CD14-positive monocyte (primary cell): ENCODE measurements at regions not wholly inside any gene's neighbourhood (a gene's known extent, or its start where the extent isn't known, plus 50 kb on each side); places are given as distances from the start of the nearest gene placed in this dataset.
A peak's percentile ranks its signal among the peaks of the same experiment; 100 is the strongest.

Experiments
- DNase-seq, 3 donors: peaks; one replicate each; pipeline ENCODE4 v3.0.0-alpha.2; 2011 to 2022
- H2AFZ ChIP-seq: 2 replicates; pipeline ENCODE4 v1.6.0; 2012; ENCODE audit warnings: mild to moderate bottlenecking, low read depth, low read length, inconsistent platforms; ENCODE audit not compliant: insufficient read depth, poor library complexity, severe bottlenecking
- H3K27ac ChIP-seq, 2 donors: 1 replicate in 1 of 2; 2 replicates in 1 of 2; pipeline ENCODE4 v1.5.1; 2012 to 2013; ENCODE audit warnings: low read length in 2 of 2, control low read depth in 1 of 2, inconsistent platforms in 1 of 2, low read depth in 1 of 2, mild to moderate bottlenecking in 1 of 2
- H3K27me3 ChIP-seq, 2 donors: one replicate each; pipeline versions ENCODE4 v1.6.0 to v1.6.1; 2011 to 2013; ENCODE audit warnings: low read length in 2 of 2; ENCODE audit not compliant: control insufficient read depth in 2 of 2, insufficient read depth in 2 of 2
- H3K36me3 ChIP-seq, 2 donors: replicated peaks in 1 of 2; 1 replicate in 1 of 2; 2 replicates in 1 of 2; pipeline versions ENCODE4 v1.5.1 to v1.6.1; 2012 to 2013; ENCODE audit warnings: low read length in 2 of 2, control low read depth in 1 of 2, inconsistent platforms in 1 of 2, mild to moderate bottlenecking in 1 of 2; ENCODE audit not compliant: insufficient read depth in 2 of 2, control insufficient read depth in 1 of 2
- H3K4me1 ChIP-seq, 2 donors: 1 replicate in 1 of 2; 2 replicates in 1 of 2; pipeline versions ENCODE4 v1.5.1 to v1.6.1; 2012 to 2013; ENCODE audit warnings: low read length in 2 of 2, control low read depth in 1 of 2, inconsistent platforms in 1 of 2, mild to moderate bottlenecking in 1 of 2, moderate library complexity in 1 of 2; ENCODE audit not compliant: insufficient read depth in 2 of 2, control insufficient read depth in 1 of 2
- H3K4me2 ChIP-seq: replicated peaks from 2 replicates; pipeline ENCODE3; 2012; ENCODE audit warnings: low read length, moderate library complexity, mild to moderate bottlenecking; ENCODE audit not compliant: poor library complexity, severe bottlenecking; ENCODE audit errors: extremely low read depth
- H3K4me3 ChIP-seq, 3 experiments: fragments of 200-600 bp in 1 of 3; sonication (generic) in 1 of 3; replicated peaks in 1 of 3; 1 replicate in 2 of 3; 2 replicates in 1 of 3; pipeline ENCODE4 v1.5.1; 2011 to 2013; ENCODE audit warnings: low read length in 3 of 3, mild to moderate bottlenecking in 3 of 3, control low read depth in 2 of 3, low read depth in 2 of 3, inconsistent platforms in 1 of 3, moderate library complexity in 1 of 3
- H3K79me2 ChIP-seq: 2 replicates; pipeline ENCODE4 v1.6.0; 2012; ENCODE audit warnings: mild to moderate bottlenecking, control low read depth, inconsistent platforms, low read length, moderate library complexity; ENCODE audit not compliant: insufficient read depth
- H3K9ac ChIP-seq: 2 replicates; pipeline ENCODE4 v1.6.0; 2017; ENCODE audit warnings: low read length, mild to moderate bottlenecking; ENCODE audit not compliant: insufficient read depth, poor library complexity, severe bottlenecking
- H3K9me3 ChIP-seq, 2 donors: replicated peaks in 1 of 2; 1 replicate in 1 of 2; 2 replicates in 1 of 2; pipeline versions ENCODE4 v1.5.1 to v1.6.1; 2012 to 2013; ENCODE audit warnings: low read length in 2 of 2, control low read depth in 1 of 2; ENCODE audit not compliant: control insufficient read depth in 1 of 2, insufficient read depth in 1 of 2
- H4K20me1 ChIP-seq: 2 replicates; pipeline ENCODE4 v1.6.0; 2012; ENCODE audit warnings: mild to moderate bottlenecking, low read length, control low read depth, moderate library complexity; ENCODE audit not compliant: insufficient read depth
- H3K27ac Mint-ChIP-seq, 7 donors: one replicate each; pipeline ENCODE4 v1.8.0; 2020; ENCODE audit warnings: mild to moderate bottlenecking in 7 of 7, mixed read lengths in 7 of 7, moderate library complexity in 6 of 7, inconsistent platforms in 2 of 7
- H3K27me3 Mint-ChIP-seq, 3 donors: one replicate each; pipeline ENCODE4 v1.8.0; 2021 to 2022; ENCODE audit warnings: low read depth in 3 of 3, mild to moderate bottlenecking in 3 of 3, mixed read lengths in 3 of 3, moderate library complexity in 3 of 3, inconsistent platforms in 1 of 3
- H3K36me3 Mint-ChIP-seq, 2 donors: one replicate each; pipeline ENCODE4 v1.8.0; 2020; ENCODE audit warnings: mixed read lengths in 2 of 2, inconsistent platforms in 1 of 2, mild to moderate bottlenecking in 1 of 2
- H3K4me1 Mint-ChIP-seq: one replicate; pipeline ENCODE4 v1.8.0; 2020; ENCODE audit warnings: mild to moderate bottlenecking, mixed read lengths
- H3K4me3 Mint-ChIP-seq, 2 donors: one replicate each; pipeline ENCODE4 v1.8.0; 2020; ENCODE audit warnings: mild to moderate bottlenecking in 2 of 2, mixed read lengths in 2 of 2, moderate library complexity in 1 of 2
- H3K9me3 Mint-ChIP-seq, 7 donors: one replicate each; pipeline ENCODE4 v1.8.0; 2020 to 2022; ENCODE audit warnings: mixed read lengths in 7 of 7, mild to moderate bottlenecking in 6 of 7, moderate library complexity in 6 of 7, inconsistent platforms in 2 of 7
- CTCF ChIP-seq: fragments of 200-600 bp; IDR thresholded peaks from one replicate; pipeline ENCODE4 v1.8.0; 2022; ENCODE audit warnings: antibody characterized with exemption, mild to moderate bottlenecking
- WGBS: methylation state at CpG from one replicate; pipeline ENCODE4 v1.1.5; 2013; ENCODE audit warnings: missing lambda C conversion rate; ENCODE audit not compliant: insufficient coverage; 5-methylcytosine and 5-hydroxymethylcytosine counted together
- intact Hi-C, 2 donors: fragments of 100-400 bp; cut with micrococcal nuclease; formaldehyde crosslinking; loops; one replicate each; pipeline versions ENCODE4 v1.15.0 to v1.15.1; 2023

DNA sequence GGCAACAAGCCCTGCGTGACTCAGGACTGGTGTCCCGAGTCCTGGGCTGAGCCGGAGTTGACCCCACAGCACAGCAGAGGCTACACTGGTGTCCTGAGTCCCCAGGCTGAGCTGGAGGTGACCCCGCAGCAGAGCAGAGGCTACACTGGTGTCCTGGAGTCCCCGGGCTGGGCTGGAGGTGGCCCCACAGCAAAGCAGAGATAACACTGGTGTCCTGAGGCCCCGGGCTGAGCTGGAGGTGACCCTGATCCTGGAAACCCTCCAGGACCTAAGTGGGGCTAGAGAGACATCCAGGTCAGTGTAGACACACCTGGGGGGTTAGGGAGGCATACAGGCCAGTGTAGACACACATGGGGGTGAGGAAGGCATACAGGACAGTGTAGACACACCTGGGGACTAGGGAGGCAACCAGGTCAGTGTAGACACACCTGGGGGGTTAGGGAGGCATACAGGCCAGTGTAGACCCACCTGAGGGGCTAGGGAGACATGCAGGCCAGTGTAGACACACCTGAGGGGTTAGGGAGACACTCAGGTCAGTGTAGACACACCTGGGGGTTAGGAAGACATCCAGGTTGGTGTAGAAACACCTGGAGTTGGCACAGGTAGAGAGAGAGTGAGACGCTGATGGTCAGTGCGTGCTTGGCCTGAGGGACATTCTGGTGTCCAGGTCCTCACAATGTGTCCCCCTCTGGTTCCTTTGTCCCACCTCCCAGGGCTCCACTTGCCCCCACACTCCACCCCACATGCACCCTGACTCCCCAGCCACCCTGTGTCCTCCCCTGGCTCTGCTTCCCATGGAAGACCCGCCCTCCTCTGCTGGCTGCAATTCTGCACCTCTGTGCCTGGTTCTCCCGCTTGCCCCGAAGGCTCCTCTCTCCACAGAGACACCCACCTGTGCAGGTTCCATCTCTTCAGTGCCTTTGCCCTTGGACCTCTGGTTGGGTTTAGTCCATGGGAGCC, 321.6 kb upstream of the SFSWAP start:
- H3K27ac Mint-ChIP-seq, result peak overlapping the region in 2 of 7 donors; percentile 14 to 21
- H3K36me3 Mint-ChIP-seq, result no peaks in the 10 kb centered on the region
- H3K27me3 Mint-ChIP-seq, result peaks cover 4 to 7% (median 5%) of the 10 kb centered on the region in 3 donors
- WGBS, result 92% methylated on average over 7 of the region's 11 CpGs
- no peak overlapping the region for H3K4me3 Mint-ChIP-seq
- Histone ChIP-seq H3K9ac (no peak overlapping the region), H2AFZ (no peak overlapping the region), H3K4me1 (no peaks in the 10 kb centered on the region), H3K4me3 (no peak overlapping the region), H4K20me1 (no peaks in the 10 kb centered on the region), H3K27ac (no peak overlapping the region), H3K36me3 (no peaks in the 10 kb centered on the region), H3K27me3 (no peaks in the 10 kb centered on the region), H3K79me2 (no peaks in the 10 kb centered on the region), H3K9me3 (no peaks in the 10 kb centered on the region), H3K4me2 (no peak overlapping the region)
- DNase-seq, result no peak
- no peaks in the 10 kb centered on the region for H3K9me3 Mint-ChIP-seq
- no peaks in the 10 kb centered on the region for H3K4me1 Mint-ChIP-seq
- intact Hi-C loops, result no loop called here
- TF ChIP-seq CTCF, result no peak

DNA sequence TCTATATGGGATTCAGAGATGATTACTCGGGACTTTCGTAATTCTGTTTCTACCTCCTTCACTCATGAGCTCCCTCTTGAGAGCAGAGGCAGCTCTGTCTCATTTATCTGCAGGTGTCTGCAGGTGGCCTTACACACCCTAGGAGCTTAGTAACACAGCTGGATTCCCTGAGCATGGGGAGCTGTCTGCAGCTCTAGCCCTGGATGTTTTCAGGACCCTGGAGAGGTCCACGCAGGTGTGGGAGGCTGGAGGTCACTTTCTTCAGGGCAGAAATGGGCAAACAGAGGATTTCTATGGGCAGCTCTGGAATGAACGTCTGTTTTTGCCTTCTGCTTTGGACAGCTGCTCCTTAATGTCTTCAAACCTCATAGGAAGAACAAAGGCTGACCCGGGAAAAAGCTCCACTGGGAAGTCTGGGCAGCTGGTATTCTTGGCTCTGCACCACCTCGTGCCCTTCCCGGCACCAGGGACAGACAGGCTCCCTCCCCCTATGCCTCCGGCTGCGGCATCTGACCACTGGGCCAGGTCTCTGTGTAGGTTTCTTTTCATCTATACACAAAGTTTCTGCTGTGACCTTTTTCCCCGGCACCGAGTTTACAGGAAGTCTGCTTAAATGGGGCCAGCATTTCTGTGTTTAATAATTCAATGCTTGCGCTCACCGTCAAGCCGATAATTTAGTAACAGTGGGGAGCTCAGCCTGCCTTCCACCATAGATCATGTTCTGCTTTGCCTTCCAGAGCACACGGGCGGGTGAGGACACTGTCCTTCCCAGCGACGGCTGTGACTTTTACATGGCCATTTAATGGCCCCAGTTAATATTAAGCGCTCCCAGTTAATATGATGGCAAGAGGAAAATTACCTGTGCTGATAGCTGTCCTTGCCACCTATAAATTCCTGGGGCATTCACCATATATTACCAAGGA, 320.2 kb upstream of the SFSWAP start:
- H3K36me3 Mint-ChIP-seq, result no peaks in the 10 kb centered on the region
- DNase-seq, result no peak

More for the DNA sequence above, 320.2 kb upstream of the SFSWAP start:
- Histone ChIP-seq H3K27ac (no peak overlapping the region), H3K79me2 (no peaks in the 10 kb centered on the region), H4K20me1 (no peaks in the 10 kb centered on the region), H3K27me3 (no peaks in the 10 kb centered on the region), H3K9me3 (no peaks in the 10 kb centered on the region), H3K9ac (no peak overlapping the region), H3K36me3 (no peaks in the 10 kb centered on the region), H2AFZ (no peak overlapping the region), H3K4me1 (no peaks in the 10 kb centered on the region), H3K4me3 (no peak overlapping the region), H3K4me2 (no peak overlapping the region)
- Mint-ChIP-seq H3K9me3 (no peaks in the 10 kb centered on the region), H3K4me1 (no peaks in the 10 kb centered on the region), H3K4me3 (no peak overlapping the region), H3K27ac (no peak overlapping the region), H3K27me3 (peaks cover 3 to 5% (median 4%) of the 10 kb centered on the region in 3 donors)
- 59% methylated on average over 10 of the region's 19 CpGs for WGBS
- TF ChIP-seq CTCF, result no peak
- intact Hi-C loops, result no loop called here
